Aorta (tissue), 5 donors: ENCODE measurements at regions not wholly inside any gene's neighbourhood (a gene's known extent, or its start where the extent isn't known, plus 50 kb on each side); places are given as distances from the start of the nearest gene placed in this dataset.

Experiments used
- ATAC-seq: fragments of 200-7000 bp; cut with Tn5 transposase; one replicate; pipeline ENCODE4 v1.9.1; 2022; ENCODE audit warnings: moderate library complexity; ENCODE audit not compliant: low FRiP score
- DNase-seq, 2 donors: peaks; one replicate each; pipeline ENCODE4 v3.0.0-alpha.2; 2020
- H3K27ac ChIP-seq, 2 donors: one replicate each; pipeline ENCODE4 v1.5.1; 2013; ENCODE audit warnings: low read length in 2 of 2, mild to moderate bottlenecking in 2 of 2, moderate library complexity in 2 of 2, control low read depth in 1 of 2, inconsistent platforms in 1 of 2, low read depth in 1 of 2
- H3K27me3 ChIP-seq, 2 donors: one replicate each; pipeline ENCODE4 v1.6.1; 2013; ENCODE audit warnings: control low read depth in 1 of 2, low read length in 1 of 2, mild to moderate bottlenecking in 1 of 2, moderate library complexity in 1 of 2; ENCODE audit not compliant: insufficient read depth in 2 of 2, control insufficient read depth in 1 of 2
- H3K36me3 ChIP-seq, 2 donors: one replicate each; pipeline ENCODE4 v1.6.1; 2013; ENCODE audit warnings: control low read depth in 1 of 2, low read length in 1 of 2, mild to moderate bottlenecking in 1 of 2; ENCODE audit not compliant: insufficient read depth in 2 of 2, control insufficient read depth in 1 of 2
- H3K4me1 ChIP-seq, 2 donors: one replicate each; pipeline ENCODE4 v1.6.1; 2013; ENCODE audit warnings: low read length in 2 of 2, control low read depth in 1 of 2, mild to moderate bottlenecking in 1 of 2, moderate library complexity in 1 of 2; ENCODE audit not compliant: insufficient read depth in 2 of 2, control insufficient read depth in 1 of 2
- H3K4me3 ChIP-seq, 2 donors: one replicate each; pipeline ENCODE4 v1.5.1; 2013; ENCODE audit warnings: low read length in 2 of 2, control low read depth in 1 of 2, mild to moderate bottlenecking in 1 of 2
- H3K9me3 ChIP-seq: one replicate; pipeline ENCODE4 v1.6.1; 2013; ENCODE audit warnings: mild to moderate bottlenecking, low read length; ENCODE audit not compliant: control insufficient read depth
- WGBS, 2 donors: extraction: QIAGEN DNeasy Blood & Tissue Kit; methylation state at CpG; one replicate each; pipeline ENCODE4 v1.1.7; 2013; 5-methylcytosine and 5-hydroxymethylcytosine counted together
- intact Hi-C, 2 donors: fragments of 100-400 bp; cut with DNase I; formaldehyde crosslinking; loops; one replicate each; pipeline versions ENCODE4 v1.14.2 to v1.15.0; 2022
- donor health status: healthy with polysubstance abuse.
- donor health status: Bipolar disorder and iron deficiency.
- donor health status: DM: no; HTN: no; CAD: no.
- donor health status: DM: no; HTN: no; CAD: no.
- donor health status: DM: yes; HTN: yes; CAD: no.

- no peak overlapping the region for H3K27ac ChIP-seq
- intact Hi-C loops: no loop called here
- DNase-seq (peak in 1 of 2 donors; percentile 56), ATAC-seq (no peak)
- WGBS, 2 donors: 89 to 90% methylated on average over 11 of the region's 11 CpGs
- no peaks in the 10 kb centered on the region for H3K27me3 ChIP-seq
- H3K36me3 ChIP-seq: no peaks in the 10 kb centered on the region
- no peak overlapping the region for H3K4me3 ChIP-seq
- no peaks in the 10 kb centered on the region for H3K4me1 ChIP-seq
- H3K9me3 ChIP-seq: no peaks in the 10 kb centered on the region
These were observed 113.0 kb upstream of the IER5L start for GRCh38 chr9:129291041-129291501.

GRCh38 chr9:129290606-129291005, 112.5 kb upstream of the IER5L start:
- DNase-seq: peak in 1 of 2 donors; percentile 49
- no peak for ATAC-seq
- Histone ChIP-seq H3K4me3 (no peak overlapping the region), H3K9me3 (no peaks in the 10 kb centered on the region), H3K36me3 (no peaks in the 10 kb centered on the region), H3K27me3 (no peaks in the 10 kb centered on the region), H3K27ac (no peak overlapping the region), H3K4me1 (no peaks in the 10 kb centered on the region)
- WGBS, 2 donors: 85 to 86% methylated on average over 16 of the region's 16 CpGs
- intact Hi-C loops: no loop called here

- peak in 1 of 2 donors; percentile 41 for DNase-seq
- WGBS, 2 donors: 90 to 92% methylated on average over 3 of the region's 3 CpGs
- Histone ChIP-seq H3K4me3 (no peak overlapping the region), H3K27me3 (no peaks in the 10 kb centered on the region), H3K9me3 (no peaks in the 10 kb centered on the region), H3K4me1 (no peaks in the 10 kb centered on the region), H3K36me3 (no peaks in the 10 kb centered on the region), H3K27ac (no peak overlapping the region)
- ATAC-seq: no peak
- intact Hi-C loops: no loop called here
These were observed 111.8 kb upstream of the IER5L start for GRCh38 chr9:129289883-129290282.

GRCh38 chr9:129289131-129289731, 111.2 kb upstream of the IER5L start:
- ATAC-seq: no peak
- intact Hi-C loops: no loop called here
- no peaks in the 10 kb centered on the region for H3K27me3 ChIP-seq
- H3K4me1 ChIP-seq: no peaks in the 10 kb centered on the region
- no peaks in the 10 kb centered on the region for H3K9me3 ChIP-seq
- no peaks in the 10 kb centered on the region for H3K36me3 ChIP-seq
- no peak overlapping the region for H3K4me3 ChIP-seq
- 90% methylated on average over 13 of the region's 13 CpGs for WGBS, 2 donors
- peak in 1 of 2 donors; percentile 30 for DNase-seq
- H3K27ac ChIP-seq: no peak overlapping the region

GRCh38 chr9:129287619-129288305, 109.7 kb upstream of the IER5L start:
- no peaks in the 10 kb centered on the region for H3K27me3 ChIP-seq
- H3K4me1 ChIP-seq: no peaks in the 10 kb centered on the region
- intact Hi-C loops: no loop called here
- H3K4me3 ChIP-seq: no peak overlapping the region
- no peaks in the 10 kb centered on the region for H3K36me3 ChIP-seq
- DNase-seq (peak in 1 of 2 donors; percentile 61), ATAC-seq (no peak)
- no peaks in the 10 kb centered on the region for H3K9me3 ChIP-seq
- H3K27ac ChIP-seq: no peak overlapping the region
- WGBS, 2 donors: 89 to 90% methylated on average over 24 of the region's 24 CpGs

GRCh38 chr9:129285979-129286772, 108.1 kb upstream of the IER5L start:
- no peaks in the 10 kb centered on the region for H3K9me3 ChIP-seq
- H3K36me3 ChIP-seq: no peaks in the 10 kb centered on the region
- H3K4me3 ChIP-seq: no peak overlapping the region
- no peaks in the 10 kb centered on the region for H3K4me1 ChIP-seq
- DNase-seq: peak in 1 of 2 donors; percentile 62
- WGBS, 2 donors: 88 to 96% methylated on average over 23 of the region's 23 CpGs
- ATAC-seq: no peak
- no peaks in the 10 kb centered on the region for H3K27me3 ChIP-seq
- H3K27ac ChIP-seq: no peak overlapping the region
- intact Hi-C loops: no loop called here

GRCh38 chr9:129285382-129285781, 107.3 kb upstream of the IER5L start:
- intact Hi-C loops: no loop called here
- Histone ChIP-seq H3K4me1 (no peaks in the 10 kb centered on the region), H3K36me3 (no peaks in the 10 kb centered on the region), H3K27me3 (no peaks in the 10 kb centered on the region), H3K4me3 (no peak overlapping the region), H3K27ac (no peak overlapping the region), H3K9me3 (no peaks in the 10 kb centered on the region)
- 95 to 99% methylated on average over 7 of the region's 7 CpGs for WGBS, 2 donors
- ATAC-seq: no peak
- DNase-seq: peak in 1 of 2 donors; percentile 15

- Histone ChIP-seq H3K27ac (no peak overlapping the region), H3K27me3 (no peaks in the 10 kb centered on the region), H3K9me3 (no peaks in the 10 kb centered on the region), H3K36me3 (no peaks in the 10 kb centered on the region), H3K4me1 (no peaks in the 10 kb centered on the region), H3K4me3 (no peak overlapping the region)
- ATAC-seq (no peak), DNase-seq (peak in 1 of 2 donors; percentile 67)
- intact Hi-C loops: no loop called here
- WGBS, 2 donors: 96 to 97% methylated on average over 14 of the region's 14 CpGs
These were observed 106.7 kb upstream of the IER5L start for GRCh38 chr9:129284607-129285291.
